T-helper 22 cell (primary cell): ENCODE measurements at regions not wholly inside any gene's neighbourhood (a gene's known extent, or its start where the extent isn't known, plus 50 kb on each side); places are given as distances from the start of the nearest gene placed in this dataset.
A peak's percentile ranks its signal among the peaks of the same experiment; 100 is the strongest.
"Not testable (repeated sequence)": the region's sequence is repeated elsewhere in the genome, so short reads cannot be mapped to it uniquely, and the experiment has no call there.

ENCODE experiments used
- DNase-seq: peaks from one replicate; pipeline ENCODE4 v3.0.0-alpha.2; 2020; ENCODE audit warnings: low read depth

DNA sequence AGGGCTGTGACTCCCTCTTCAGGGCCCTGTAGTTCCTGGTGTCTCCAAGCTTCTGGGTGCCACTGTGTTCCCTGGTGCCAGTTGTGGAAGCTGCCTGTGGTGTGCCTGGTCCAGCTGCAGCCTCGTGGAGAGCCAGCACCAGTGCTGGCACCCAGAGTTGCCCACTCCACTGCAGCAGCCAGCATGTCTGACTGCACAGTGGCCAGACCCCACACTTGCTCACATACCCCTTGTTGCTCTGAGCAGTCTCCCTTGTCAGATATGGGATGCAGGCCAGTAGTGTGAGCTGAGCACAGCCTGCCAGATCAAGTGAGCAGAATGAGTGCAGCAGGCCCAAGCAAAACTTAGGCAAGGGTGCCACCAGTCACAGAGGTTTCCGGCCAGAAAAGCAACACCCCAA lies 108.6 kb downstream of the ZMAT1 start:
- no peak for DNase-seq

DNA sequence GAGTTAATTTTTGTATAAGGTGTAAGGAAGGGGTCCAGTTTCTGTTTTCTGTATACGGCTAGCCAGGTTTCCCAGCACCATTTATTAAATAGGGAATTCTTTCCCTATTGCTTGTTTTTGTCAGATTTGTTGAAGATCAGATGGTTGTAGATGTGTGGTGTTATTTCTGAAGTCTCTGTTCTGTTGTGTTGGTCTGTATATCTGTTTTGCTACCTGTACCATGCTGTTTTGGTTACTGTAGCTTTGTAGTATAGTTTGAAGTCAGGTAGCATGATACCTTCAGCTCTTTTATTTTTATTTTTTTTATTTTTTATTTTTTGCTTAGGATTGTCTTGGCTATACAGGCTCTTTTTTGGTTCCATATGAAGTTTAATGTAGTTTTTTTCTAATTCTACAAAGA lies 114.1 kb downstream of the ZMAT1 start:
- not testable (repeated sequence) for DNase-seq

DNA sequence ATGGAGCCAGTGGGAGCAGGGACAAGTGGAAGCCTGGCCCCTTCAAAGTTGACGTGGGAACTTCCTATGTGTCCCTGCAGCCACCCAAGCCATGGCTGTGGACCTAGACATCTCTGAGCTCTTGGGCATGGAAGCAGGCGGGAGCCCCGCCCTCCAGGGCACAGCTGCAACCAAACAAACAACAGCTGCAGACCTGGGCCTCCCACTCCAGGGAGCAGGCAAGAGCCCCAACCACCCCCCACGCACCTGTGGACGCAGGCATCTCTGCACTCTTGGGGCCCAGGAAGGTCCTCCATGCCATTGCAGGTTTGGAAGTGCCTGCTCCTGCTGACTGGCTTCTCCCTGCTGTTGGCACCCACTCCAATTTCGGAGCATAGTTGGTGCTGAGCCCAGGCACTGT lies 118.6 kb downstream of the ZMAT1 start:
- DNase-seq = no peak

DNA sequence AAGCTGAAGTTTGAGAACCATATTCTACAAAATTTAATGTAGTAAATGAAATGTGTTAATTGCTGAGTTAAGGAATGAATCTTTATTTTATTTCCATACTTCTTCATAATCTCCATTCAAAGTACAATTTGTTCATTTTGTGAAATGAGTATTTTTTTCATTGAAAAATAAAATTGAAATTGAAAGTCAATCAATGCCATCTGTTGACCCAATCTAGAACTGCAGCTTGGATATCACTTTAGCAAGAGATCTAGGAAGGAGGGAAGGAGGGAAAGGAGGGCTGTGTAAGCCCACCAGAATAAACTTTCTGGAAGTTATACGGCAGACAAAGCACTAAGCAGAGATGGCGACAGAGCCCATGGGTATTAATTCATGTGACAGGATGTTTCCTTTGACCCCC lies 128.4 kb downstream of the ZMAT1 start:
- no peak for DNase-seq

DNA sequence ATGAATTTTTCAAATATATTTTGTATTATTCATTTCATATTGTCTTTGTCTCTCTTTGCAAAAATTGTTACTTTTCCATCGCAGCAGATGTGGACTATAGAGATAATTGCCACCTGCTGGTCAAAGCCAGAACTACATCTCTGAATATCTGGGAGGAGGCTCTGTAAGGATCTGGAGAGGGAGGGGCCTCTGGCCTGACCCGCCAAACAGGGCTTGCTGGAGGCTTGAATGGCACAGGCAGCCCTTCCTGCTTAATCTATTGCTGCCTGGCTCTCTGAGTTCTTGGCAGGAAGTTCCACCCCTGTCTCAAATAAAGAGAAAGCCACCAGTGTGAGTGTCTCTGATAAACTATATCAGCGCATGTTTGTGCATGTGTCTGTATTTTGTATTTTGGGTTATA lies 132.4 kb downstream of the ZMAT1 start:
- DNase-seq = peak; percentile 52

DNA sequence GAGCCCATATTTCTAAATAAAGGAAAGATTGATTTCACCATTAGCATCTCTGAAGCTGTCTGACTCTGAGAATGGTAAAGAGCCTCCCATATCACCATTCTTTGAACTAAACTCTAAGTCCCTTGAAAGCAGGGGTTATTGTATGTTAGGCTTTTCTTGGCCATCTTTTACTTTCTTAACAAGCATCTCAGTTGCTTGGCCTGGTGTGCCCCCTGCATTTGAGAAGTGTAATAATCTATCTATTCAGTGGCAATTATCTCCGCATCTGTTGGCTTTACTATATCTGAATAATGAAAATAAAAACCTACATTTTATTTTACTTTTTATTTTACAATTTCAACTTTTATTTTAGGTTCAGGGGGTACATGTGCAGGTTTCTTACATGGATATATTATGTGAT lies 128.3 kb upstream of the ARMCX2 start:
- no peak for DNase-seq

DNA sequence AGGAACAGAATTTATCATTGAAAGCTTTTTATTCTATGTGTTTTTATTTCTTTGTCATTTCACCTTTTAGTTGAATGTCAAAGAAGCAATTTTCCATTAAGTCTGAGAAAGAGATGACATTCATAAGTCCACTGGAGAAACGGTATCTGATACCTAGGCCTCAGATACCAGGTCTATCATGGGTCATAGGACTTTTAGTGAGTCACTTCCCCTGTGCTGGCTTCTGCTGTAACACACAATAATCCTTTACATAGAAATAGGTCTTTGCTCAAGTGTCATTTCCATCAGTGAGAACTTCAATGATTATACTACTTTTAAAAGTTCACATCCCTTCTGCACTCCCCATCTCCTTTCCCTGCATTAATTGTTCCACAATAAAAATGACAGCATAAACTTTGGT lies 125.5 kb upstream of the ARMCX2 start:
- no peak for DNase-seq

DNA sequence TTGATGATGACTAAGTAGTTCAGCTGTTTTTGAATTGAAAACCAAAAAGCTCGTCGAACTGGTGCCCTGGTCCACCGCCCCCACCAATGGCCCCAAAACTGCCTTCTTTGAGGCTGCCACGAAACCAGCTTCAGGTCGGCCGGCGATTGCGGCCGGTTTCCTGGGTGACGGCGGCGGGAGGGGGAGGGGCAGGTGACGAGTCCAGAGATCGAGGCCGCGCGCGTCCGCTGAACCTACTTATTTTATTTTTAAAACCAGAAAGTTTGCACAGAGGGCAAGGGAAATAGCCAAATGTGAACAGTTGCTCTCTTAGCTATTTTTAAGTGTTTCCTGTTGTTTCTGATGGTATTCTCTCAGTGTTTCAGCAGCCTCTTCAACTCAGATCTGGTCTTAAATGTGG lies 120.8 kb upstream of the ARMCX2 start:
- DNase-seq = not testable (repeated sequence)

DNA sequence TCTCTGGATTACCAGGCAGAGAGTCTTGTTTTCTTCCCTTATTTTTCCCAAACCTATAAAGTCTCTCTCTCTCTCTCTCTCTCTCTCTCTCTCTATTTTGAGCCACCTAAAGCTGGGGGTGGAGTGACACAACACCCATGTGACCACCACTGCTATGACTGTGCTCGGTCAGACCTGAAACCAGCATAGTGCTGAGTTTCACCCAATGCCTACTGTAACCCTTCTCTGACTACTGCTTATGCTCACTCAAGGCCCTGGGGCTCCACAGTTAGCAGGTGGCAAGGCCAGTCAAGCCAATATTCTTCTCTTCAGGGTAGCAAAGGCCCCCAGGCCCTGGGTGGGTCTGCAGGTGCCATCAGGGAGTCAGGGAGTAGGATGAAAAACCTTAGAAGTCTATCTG lies 114.7 kb upstream of the ARMCX2 start:
- no peak for DNase-seq

DNA sequence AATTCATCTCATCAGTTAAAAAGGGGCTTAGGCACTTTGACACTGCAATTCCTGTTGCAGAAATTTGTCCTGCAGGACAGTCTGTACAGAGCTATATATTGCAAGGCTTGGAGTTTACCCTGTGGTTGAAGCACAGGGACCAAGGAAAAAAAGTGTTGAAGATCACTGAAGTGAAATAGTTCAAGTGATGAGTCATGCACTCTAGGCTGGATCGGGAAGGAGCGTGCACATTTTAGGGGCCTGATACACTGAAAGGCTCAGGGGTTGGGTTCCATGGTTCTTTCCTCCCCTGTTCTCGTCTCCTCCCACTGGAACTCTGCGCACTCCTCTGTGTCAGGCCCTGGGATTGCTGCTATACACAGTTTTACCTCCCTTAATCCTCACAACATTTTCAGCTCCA lies 104.9 kb upstream of the ARMCX2 start:
- DNase-seq = no peak

DNA sequence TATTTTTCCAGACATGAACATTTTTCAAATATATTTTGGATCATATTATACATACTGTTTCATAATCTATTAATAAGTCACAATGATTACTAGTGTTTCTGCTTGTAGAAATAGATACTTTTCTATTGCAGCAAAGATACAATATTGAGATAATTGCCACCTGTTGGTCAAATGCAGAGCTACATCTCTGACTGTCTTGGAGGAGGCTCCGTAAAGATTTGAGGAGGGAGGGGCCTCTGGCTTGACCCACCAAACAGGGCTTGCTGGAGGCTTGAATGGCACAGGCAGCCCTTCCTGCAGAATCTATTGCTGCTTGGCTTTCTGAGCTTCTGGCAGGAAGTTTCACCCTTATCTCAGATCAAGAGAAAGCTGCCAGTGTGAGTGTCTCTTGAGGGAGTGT lies 99.3 kb upstream of the ARMCX2 start:
- DNase-seq = no peak

DNA sequence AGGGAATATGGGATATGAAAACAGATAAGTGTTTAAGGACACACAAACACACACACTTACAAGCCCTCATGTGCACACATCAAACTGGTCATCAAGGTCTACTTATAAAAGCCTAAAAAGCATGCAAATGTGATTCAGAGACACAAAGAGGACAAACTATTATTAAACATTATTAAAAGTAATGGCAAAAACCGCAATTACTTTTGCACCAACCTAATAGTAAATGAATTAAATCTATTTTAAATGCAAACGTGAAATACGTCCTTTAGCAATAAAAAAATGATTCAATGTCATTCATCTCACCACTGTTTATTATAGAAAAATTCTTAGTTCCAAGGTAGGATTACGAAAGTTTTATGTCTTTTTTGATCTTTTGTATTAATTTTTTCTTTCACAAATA lies 91.1 kb upstream of the ARMCX2 start:
- DNase-seq = no peak

DNA sequence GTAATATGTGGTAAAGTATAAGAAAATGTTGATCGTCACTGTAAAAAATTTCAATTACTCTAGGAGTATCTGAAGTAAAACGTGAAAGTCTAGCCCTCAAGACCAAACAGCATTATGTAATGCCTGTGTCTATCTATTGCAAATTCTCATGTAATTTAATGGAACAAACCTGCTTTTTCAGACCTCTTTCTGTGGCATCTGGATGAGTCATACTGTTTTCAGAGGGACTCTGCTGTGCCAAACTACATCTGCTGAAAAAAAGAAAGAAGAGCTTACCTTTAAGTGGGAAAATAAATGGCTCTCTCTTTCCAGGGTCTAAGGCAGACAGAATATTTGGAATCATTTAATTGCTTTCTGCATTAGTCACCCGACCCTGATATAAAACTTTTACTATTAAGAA lies 89.8 kb upstream of the ARMCX2 start:
- no peak for DNase-seq

DNA sequence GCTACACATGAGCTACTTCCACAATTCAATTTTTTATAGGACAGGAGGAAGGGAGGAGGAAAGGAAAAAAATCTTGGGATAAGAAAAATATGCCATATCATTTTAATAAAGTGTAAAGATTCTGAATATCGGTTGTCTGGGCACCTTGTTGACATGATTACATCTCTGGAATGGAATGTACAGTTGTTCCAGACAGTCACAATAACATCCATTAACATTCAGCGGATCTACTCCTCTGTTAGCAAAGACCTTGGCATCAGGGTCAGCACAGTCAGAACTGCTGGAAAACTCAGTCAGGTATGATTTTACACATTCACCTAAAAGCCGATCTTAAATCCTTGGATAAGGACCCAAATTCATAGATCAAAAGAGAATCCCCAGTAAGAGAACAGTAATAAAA lies 85.4 kb upstream of the ARMCX2 start:
- no peak for DNase-seq

DNA sequence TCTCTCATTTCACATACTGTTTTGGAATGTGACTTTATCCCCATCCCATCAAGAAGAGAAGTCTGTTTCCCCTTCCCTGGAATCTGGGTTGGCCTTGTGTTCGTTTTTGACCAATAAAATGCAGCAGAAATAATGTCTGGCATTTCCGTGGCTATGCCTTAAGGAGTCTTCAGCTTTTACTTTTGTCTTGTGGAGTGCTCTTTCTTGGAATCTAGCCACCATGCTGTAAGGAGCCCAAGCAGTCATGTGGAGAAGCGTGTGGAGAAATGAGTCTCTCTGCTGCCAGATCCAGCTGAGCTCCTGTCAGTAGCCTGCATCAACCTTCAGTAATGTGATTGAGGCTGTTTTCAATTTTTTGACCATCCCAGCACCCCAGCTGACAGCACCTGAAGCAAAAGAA lies 84.4 kb upstream of the ARMCX2 start:
- no peak for DNase-seq

DNA sequence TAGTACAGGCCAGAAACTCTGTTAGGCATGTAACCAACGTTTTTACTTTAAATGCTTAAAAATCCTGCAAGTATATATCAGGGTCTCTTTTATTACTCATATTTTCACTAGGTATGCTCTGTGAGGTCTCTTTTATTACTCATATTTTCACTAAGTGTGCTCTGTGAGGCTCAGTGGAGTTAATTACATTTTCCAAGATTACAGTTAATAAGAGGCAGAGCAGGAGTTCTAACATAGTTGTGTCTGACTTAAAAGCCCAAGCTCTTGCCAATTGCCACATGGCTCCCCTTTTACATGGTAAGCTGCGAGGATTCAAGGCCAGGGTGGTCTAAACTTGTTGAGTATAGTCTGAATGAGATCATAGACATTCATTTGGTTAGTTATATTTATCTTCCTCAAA lies 81.0 kb upstream of the ARMCX2 start:
- no peak for DNase-seq

DNA sequence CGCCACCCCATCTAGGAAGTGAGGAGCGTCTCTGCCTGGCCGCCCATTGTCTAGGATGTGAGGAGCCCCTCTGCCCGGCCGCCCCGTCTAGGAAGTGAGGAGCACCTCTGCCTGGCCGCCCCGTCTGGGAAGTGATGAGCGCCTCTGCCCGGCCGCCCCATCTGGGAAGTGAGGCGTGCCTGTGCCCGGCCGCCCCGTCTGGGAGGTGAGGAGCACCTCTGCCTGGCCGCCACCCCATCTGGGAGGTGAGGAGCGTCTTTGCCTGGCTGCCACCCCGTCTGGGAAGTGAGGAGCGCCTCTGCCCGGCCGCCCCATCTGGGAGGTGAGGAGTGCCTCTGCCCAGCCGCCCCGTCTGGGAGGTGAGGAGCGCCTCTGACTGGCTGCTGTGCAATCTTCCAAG lies 79.2 kb upstream of the ARMCX2 start:
- not testable (repeated sequence) for DNase-seq

DNA sequence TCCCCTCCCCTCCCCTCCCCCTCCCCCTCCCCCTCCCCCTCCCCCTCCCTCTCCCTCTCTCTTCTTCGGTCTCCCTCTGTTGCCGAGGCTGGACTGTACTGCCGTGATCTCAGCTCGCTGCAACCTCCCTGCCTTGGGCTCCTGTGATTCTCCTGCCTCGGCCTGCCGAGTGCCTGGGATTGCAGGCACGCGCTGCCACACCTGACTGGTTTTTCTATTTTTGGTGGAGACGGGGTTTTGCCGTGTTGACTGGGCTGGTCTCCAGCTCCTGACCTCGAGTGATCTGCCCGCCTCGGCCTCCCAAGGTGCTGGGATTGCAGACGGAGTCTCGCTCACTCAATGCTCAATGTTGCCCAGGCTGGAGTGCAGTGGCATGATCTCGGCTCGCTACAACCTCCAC lies 78.8 kb upstream of the ARMCX2 start:
- DNase-seq = not testable (repeated sequence)

DNA sequence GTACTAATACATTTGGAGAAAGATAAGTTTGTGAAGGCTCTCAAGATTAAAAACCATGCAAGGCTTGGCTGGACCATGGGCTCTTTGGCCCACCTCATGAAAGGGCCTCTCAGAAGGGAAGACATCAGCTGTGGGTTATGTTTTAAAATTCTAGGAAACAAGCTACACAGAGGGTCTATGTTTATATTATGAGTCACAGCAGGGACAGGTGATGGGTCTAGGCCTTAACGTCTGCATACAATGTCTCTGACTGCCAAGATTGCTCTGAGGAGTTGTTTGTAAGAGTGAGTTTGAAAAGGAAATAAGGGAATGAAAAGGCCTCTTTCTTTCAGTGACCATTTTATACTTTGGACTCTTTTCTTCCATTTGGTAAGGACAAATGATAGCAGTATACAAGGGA lies 77.0 kb upstream of the ARMCX2 start:
- no peak for DNase-seq

DNA sequence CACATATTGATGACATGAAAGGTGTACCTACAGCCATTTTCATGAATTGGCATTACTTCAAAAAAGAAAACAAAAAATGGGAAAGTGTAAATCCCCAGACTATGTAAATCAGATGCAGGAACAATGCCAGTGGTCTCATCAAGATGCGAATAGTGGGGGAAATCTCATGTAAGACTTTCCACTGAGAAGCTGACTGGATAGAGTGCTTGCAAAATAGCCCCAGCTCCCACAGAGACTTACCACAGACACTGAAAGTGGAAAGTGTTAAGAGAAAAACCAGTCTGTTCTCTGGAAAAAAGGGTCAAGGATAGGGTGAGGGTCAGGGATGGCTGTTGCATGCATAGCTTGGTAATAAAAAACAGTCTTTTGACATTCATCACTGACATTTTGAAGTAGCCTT lies 73.2 kb upstream of the ARMCX2 start:
- DNase-seq = no peak

DNA sequence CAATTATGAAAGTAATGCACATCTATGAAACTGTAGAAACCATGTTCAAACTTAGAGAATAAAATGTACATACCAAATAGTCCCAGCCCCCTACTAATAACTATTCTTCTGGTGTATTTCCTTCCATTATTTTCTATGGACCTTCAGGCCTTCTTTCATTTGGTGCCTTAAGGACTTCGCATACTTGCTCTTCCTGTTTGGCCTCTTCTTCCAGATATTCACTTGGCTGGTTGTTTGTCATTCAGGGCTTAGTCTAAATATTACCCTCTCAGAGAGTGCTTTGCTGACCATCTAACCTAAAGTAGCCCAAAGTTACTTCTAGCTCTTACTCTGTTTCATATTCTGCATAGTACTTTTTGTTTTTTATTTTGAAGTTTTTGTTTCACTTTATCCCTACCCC lies 70.3 kb upstream of the ARMCX2 start:
- DNase-seq = no peak
